COR-L47 (cell line): ENCODE measurements at regions not wholly inside any gene's neighbourhood (a gene's known extent, or its start where the extent isn't known, plus 50 kb on each side); places are given as distances from the start of the nearest gene placed in this dataset.
A peak's percentile ranks its signal among the peaks of the same experiment; 100 is the strongest.

Experiments
- DNase-seq: peaks from one replicate; lab custom pipeline; 2025; lab: John Stamatoyannopoulos, UW

DNA sequence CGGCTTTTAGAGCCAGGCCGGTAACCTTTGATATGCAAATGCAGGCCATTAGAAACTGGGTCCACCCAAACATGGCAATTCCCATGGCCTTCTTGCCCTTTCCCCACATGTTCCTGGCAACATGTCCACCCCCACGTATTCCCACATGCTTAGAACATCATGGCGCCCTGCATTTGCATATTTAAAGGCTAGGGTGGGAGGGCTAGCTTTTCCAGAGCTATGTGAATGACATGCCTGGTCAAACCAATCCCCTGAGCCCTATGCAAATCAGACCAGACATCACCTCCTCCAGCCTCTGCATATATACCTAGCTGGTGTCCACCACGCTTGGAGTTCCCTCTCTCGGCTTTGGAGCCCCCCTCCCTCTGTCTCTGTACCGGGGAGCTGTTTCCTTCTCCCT lies 481.9 kb downstream of the CDH2 start:
- no peak for DNase-seq

DNA sequence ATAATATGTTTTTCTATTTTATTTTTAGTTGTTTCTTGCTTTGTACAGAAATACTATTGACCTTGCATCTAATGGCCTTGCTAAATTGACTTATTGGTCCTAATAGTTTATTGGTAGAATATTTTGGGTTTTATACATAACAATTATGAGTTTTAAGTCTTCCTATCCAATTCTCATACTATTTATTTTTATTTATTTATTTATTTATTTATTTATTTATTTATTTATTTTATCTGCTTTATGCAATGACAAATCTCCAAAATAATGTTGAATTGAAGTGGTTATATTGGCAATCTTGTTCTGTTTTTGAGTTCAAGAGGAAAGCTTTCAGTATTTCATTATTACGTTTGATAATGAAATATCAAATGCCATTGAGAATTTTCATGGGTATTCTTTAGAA lies 488.3 kb downstream of the CDH2 start:
- DNase-seq: no peak

DNA sequence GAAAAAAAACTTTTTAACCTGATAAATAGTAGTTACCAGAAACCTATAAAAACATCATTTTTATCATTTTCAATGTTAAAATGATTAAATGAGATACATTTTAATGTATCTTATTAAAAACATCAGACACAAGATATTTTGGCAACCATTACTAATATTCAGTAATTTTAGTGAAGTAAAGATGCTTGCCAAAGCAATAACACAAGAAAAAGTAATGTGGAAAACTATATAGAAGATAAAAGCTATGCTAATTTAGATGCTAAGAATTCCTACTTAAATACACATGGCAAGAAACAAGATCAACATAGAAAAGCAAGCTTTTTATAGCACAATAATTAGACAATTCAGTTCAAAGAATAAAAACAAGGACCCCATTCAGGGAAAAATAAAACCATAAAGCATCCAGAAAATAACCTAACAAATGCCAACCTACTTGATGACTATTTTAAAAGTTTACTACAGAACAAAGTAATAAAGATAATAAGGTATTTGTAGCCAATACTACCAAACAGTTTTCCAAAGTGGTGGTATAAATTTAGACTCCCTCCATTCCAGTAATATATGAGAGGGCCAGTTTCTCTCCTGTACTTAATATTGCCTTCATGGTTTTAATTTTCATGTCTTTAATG lies 489.5 kb downstream of the CDH2 start:
- DNase-seq: no peak

DNA sequence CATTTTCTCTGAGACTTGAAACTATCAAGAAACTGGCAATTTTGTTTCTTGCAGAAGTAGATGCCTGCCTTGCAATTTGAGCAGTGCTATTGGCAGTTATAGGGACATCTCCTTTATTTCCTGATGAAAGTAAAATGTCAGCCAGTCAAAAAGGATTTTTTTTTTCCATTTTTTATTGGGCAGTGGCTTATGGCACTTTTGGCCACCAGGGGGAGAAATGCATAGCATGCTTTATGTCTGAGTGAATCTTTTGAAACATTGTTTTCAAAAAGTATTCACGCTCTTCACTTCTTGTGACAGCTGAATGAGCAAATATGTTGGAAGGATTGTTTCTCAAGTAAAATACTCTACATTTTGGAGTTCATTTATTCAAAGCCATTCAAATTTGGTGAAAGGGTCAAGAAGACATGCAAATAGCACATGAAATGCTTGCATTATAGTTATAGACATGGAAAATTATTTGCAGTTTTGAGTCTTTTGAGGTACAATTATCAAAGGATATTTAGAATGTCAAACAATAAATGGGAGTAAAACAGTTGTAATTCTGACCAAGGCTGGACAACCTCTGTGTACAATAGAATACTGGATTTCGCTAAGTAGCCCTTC lies 491.0 kb downstream of the CDH2 start:
- peak; percentile 55 for DNase-seq

DNA sequence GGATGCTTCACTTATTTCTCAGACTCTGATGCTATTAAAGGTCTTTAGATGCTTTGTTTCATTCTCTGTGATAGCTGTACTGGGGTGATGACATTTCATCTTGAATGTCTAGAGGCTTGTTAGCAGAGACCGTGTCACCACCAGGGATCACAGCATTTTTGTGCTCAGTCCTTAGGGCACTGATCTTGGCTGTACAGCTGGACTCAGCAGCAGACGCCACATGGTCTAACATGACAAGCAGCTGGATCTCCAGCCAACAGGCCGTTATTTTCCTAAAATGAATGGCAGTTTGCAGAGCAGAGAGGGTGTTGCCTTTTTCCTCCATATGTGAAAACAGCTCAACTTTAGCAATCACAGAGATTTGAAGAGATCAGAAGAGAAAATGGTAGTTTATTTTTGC lies 491.8 kb downstream of the CDH2 start:
- DNase-seq: no peak

DNA sequence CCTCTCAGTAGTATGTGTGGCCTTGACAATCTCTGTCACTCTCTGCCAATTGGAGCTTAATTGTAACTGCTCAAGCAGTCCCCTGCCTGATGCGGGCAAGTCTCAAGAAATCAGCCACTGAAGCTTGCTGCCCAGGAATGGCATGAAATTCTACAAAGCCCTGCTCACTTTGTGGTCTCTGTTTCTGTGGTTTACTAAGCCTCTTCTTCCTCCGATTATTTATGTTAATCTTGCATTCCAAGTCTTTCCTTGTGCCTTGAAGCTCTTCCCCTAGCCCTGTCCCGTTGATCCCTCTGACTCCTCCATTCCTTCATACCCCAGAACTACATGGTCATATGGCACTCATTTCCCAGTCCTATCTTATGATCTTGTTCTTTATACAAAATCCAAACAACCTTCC lies 489.3 kb upstream of the CHST9 start:
- DNase-seq: no peak

DNA sequence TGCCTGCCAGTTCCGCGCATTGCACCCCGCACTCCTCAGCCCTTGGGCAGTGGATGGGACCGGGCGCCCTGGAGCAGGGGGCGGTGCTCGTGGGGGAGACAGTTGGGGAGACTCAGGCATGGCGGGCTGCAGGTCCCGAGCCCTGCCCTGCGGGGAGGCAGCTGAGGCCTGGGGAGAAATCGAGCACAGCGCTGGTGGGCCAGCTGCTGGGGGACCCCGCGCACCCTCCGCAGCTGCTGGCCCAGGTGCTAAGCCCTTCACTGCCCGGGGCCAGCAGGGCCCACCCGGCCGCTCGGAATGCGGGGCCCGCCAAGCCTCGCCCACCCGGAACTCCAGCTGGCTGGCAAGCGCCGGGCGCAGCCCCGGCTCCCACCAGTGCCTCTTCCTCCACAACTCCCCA lies 488.8 kb upstream of the CHST9 start:
- DNase-seq: no peak

DNA sequence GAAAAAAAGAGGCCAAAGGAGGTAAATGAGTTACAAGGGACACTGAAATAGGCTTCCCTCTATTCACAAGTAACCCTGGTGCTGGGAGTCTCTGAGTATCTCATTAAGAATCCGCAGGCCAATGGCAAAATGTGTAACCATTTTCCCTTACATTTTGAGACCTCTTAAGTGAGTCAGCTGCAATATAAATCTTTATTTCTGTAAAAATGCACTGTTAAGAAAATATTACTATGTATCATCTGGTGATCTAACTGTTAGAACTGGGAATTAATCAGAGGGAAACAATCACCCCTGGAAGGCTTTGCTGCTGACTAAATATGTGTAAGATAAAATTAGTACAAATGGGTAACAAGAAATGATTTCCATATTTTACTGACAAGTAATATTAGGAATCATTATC lies 483.1 kb upstream of the CHST9 start:
- no peak for DNase-seq

DNA sequence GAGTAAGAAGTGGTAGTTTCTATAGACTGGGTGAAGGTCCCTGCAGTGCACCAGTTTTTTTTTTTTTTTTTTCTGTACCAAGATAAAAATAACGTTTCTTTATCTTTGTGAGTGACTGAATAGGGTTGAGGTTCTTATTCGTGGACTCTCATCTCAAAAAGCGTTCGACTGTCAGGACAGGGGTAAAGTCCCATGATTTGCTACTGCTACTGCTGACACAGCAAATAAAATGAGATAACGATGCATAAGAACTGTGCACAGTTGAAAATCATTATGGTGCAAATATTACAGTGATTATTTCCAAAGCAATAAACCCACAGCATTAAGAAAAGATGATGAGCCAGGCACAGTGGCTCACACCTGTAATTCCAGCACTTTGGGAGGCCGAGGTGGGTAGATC lies 482.0 kb upstream of the CHST9 start:
- no peak for DNase-seq

DNA sequence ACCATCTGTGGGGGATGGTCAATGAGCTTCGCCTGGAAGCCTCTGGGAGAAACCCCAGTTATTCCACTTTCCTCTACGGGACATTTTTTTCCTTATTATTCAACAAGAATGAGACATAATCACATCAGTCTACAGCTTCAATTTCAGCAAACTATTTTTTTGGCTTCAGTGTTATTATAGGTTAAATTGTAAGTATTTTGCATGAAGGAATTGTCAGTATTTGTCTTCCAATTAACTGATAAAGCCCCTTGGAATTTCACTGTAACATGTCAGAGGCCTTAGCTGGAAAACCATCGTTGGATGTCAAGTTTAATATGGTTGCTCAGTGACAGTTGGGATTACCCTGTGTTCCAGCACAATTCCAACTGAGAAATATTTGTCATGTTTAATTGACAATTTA lies 480.9 kb upstream of the CHST9 start:
- DNase-seq: no peak

DNA sequence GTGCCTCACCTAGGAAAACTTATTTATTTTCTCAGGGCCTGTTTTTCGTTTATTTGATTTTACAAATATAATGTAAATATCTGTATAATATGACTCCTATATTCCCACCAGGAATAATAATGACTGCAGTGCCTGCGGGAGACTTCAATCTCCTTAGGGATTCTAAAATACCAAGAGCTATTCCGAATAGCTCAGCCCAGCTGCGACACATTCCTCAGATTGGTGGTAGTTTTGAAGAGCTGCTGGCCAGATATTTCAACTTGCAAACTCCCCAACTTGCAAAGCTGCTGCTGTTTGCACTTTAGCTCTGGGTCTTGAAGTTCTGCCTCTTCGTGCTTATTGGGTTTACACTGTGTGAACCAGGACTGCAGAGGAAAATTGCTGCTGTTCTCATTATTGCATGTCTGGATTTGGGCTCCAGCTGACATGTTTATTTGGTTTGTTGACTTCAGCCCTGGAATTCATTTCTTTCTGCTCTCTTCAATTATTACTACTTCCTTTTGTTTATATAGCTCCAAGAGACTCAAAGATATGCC lies 480.2 kb upstream of the CHST9 start:
- DNase-seq: no peak

DNA sequence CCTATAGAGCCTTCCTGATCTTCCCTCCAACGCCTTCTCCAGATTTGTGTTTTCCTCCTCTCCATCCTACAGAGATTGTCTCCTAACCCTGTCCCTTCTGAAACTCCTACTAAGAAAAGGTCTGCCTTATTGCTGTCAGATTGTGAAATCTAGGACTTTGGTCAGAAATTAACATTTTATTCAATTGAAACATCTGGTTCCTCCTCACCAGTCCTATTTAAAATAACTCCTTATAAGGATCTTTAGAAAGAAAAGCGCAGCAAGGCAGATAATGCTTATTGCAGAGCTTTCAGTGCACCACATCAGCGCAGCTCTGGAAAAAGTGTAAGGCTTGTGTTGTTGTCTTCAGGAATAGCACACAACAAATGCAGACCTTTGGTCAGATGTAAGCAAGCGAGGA lies 477.8 kb upstream of the CHST9 start:
- no peak for DNase-seq

DNA sequence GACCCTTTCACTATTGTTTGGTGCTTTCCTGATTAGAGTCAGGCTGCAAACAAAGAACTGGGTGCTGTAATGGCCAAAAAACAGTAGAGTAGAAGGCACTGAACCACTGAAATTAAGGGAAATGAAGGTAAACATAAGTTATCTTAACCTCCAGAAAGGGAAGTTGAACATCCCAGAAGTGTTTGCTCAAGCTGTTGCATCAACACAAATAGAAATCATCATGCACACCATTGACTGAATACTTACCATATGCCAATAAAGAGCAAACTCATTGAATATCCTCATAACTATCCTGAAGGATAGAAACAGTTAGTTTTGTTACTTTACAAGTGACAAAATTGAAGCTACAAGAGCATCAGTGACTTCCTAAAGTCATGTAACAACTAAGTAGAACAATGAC lies 477.4 kb upstream of the CHST9 start:
- DNase-seq: no peak

DNA sequence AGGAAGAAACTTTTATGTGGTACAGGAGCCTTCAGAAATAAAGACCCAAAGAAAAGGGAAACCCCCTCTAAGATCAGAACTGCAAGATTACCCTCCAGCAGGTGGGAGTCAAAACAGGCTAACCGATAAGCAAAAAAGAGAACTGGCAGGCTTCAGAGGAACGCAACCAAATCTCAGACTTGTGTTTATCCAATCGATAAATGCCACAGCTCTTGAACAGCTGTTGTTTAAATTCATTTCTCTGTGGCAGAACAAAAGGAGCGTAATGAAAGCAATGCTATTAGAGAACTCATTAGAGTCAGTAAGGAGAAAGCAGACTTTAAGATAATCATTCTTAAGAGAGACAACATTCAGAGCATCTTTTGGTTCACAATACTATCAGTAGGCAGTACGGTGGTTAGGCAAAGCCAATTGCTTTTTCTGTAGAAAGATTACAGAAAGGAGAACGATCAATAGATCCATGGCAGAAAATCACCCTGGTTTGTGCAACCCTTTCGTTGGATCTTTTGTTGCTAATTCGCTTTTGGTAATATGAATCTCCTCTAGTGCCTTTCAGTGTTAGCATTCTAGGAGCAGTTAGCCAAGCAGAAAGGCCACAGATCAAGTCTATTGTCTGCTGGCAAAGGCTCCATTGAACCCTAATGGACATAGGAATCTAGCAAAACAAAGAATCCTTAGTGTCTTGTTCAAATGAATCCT lies 476.4 kb upstream of the CHST9 start:
- DNase-seq: no peak

DNA sequence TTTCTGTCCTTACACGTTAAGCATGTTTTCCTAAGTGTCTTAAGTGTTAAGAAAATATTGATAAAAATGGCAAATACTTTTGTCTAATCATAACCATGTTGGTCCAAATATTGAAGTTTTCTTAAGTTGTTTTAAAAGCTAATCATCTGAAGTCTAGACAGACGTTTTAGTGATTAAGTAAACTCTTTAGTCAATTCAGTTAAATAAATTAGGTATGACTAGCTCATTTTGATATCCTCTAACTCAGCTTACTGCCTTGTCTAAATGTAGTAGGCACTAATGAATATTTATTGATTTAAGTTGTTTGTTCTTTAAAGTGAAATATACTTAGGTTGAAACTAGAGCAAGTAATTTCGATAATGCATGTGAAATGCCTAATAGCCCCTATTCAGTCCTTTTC lies 471.8 kb upstream of the CHST9 start:
- DNase-seq: no peak

DNA sequence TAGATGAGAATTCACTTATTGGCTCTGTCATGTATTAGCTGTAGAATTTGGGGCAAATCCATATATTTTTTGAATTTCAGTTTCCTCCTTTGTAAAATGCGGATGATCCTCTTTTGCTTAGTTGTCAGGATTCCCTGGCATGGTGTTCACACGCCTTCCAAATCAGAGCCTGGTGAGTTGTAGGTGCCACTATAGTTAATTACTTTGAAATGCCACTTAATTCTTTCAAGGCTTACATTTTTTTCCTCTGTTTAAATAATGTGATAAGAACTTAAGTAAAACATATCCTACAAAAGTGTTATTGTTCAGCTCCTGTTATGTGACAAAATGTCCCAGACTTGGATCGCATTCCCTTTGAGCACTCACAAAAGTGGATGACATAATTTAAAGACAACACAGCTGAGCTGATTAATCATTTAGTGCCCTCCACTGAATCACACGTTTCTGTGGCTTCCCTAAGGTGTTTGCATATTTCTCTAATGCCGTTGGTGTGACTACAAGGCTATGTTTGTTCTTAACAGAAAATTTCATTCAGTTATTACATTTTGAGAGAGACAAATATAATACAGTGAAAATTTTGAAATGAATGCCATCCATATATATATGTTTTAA lies 471.2 kb upstream of the CHST9 start:
- no peak for DNase-seq

DNA sequence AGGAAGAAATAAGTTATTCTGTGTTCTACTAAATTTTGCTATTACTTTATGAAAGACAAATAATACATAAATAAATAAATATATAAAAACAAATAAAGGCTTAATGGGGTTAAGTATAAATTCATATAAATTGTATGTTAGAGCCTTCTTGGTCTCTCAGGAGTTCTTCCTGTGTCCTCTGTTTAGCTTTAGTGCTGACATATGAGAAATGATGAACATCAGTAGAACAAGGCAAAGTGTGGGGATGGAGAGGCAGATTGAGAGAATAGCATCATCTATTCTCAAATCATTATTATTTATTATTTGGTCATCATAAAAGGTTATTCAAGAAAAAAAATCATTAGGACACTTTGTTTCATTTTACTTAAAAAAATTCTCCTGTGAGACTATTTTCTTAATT lies 468.1 kb upstream of the CHST9 start:
- DNase-seq: no peak

DNA sequence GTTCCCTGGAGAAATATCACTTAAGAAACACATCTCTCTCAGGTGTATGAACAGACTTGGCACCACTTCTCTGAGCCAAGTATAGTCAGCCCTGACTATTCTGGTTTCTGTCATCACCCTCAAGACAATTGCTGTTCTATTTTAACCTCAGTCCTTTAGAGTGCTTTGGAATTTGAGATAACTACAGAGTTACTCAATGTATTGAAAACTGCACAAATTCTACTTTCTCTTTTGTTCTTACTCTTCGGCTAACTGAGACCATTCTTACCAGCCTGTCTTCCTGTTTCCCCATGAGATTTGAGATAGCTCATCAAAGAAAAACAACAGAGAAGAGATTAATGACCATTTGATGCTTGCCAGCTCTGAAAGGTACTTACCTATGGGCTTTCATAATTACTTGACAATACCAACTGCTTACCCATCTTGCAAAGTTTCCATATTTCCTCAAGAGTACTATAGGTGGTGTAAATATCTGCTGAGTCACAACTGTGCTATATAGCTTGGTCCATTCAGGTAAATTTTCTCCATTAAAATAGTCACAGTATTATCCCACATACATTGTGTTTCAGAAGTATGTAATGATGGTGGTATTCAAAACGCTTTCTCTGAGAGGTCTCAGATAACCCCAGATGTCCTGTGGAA lies 467.5 kb upstream of the CHST9 start:
- DNase-seq: no peak

DNA sequence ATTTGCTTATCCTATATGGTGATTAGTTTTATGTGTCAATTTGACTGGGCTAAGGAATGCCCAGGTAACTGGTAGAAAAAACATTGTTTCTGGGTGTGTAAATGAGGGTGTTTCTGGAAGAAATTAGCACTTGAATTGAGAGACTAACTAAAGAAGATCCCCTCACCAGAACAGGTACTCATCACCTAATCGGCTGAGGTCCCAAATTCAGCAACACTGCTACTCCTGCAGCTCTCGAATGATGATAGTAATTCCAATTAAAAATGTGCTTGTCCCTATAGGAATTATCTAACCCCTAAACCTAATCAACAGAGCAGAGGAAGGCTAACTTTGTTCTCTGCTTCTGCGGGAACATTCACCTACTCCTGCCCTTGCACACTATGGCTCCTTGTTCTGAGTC lies 464.5 kb upstream of the CHST9 start:
- no peak for DNase-seq

DNA sequence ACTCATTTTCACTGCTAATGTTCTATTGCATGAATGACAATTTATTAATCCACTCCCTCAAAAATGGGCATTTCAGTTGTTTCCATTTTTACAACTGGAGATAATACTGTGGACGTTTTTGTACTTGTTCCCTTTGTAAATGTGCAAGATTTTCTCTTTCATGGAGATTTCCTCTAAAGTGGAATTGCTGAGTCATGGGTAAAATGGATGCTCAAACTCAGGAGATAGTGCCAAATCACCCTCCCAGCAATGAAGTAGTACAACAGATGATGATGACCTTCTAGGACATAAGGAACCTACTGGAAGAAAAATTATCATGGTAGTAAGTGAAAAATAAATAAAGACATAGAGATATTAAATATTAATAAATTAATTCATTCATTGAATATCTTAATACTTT lies 460.8 kb upstream of the CHST9 start:
- no peak for DNase-seq

DNA sequence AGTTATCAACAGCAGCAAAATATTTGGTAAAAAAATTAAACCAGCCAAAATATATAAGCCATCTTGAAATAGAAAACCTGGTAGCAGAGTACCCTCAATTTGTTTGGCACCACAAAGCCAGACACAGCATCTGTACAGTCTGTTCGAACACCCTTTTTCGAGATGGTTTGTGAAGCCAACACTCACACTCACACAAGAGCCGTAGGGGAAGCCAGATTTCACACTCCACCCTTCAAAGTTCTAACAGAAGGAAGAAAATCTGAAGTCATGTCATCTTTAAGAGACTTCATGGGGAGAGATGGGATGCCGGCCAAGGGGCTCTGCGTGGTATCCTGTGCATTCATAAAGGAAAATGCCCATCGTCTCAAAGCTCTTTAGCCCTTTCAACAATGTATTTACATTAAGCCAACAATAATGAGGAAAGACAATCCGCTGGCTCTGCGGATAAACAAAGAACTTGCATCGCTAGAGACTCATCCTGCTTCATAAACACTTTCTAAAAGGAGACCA lies 451.5 kb upstream of the CHST9 start:
- DNase-seq: peak; percentile 84

DNA sequence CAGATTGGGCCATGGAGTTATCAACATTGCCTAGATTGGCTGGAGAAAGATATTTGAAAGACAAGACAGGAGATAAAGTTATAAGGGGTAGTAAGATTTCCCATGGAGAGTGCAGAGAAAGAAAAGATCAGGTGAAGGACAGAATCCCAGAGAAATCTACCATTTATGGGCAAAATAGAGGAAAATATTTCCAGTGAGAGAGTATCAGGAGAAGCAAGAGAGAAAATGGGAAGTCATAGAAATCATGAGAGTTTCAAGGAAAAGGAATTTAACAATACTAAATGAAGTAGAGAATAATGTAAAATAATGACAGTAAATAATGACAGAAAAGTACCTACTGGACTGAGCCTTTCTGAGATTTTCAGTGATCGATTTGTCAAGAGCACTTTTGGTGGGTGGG lies 447.6 kb upstream of the CHST9 start:
- no peak for DNase-seq
